GM23338 (cell line): ENCODE measurements at regions not wholly inside any gene's neighbourhood (a gene's known extent, or its start where the extent isn't known, plus 50 kb on each side); places are given as distances from the start of the nearest gene placed in this dataset.

Experiments used
- CREB1 ChIP-seq: fragments of 250-450 bp; sonication (Bioruptor Pico); IDR thresholded peaks from 2 replicates; pipeline ENCODE4 v1.5.0; 2020; ENCODE audit warnings: low read depth, mild to moderate bottlenecking, moderate library complexity
- CTCF ChIP-seq, 2 experiments: fragments of 200-600 bp in 1 of 2; sonication (generic) in 1 of 2; conservative IDR thresholded peaks; 2 replicates each; pipeline versions ENCODE4 v1.5.1 to v1.6.1; 2016 to 2017; ENCODE audit warnings: antibody characterized with exemption in 2 of 2, low read depth in 2 of 2, mild to moderate bottlenecking in 2 of 2, moderate library complexity in 1 of 2
- EZH2 ChIP-seq: fragments of 200-600 bp; sonication (generic); IDR thresholded peaks from one replicate; pipeline ENCODE4 v1.8.0; 2017; ENCODE audit warnings: antibody characterized with exemption, mild to moderate bottlenecking, low read depth; ENCODE audit not compliant: unreplicated experiment
- EZH2phosphoT487 ChIP-seq: fragments of 200-600 bp; sonication (generic); IDR thresholded peaks from one replicate; pipeline ENCODE4 v1.8.1; 2018; ENCODE audit warnings: antibody characterized with exemption; ENCODE audit not compliant: unreplicated experiment
- JUNB ChIP-seq: IDR thresholded peaks from one replicate; pipeline ENCODE4 v1.6.1; 2016; ENCODE audit warnings: antibody characterized with exemption; ENCODE audit not compliant: unreplicated experiment
- NANOG ChIP-seq: IDR thresholded peaks from 2 replicates; pipeline ENCODE4 v1.6.1; 2016; ENCODE audit warnings: antibody characterized with exemption, borderline replicate concordance
- POLR2AphosphoS5 ChIP-seq: IDR thresholded peaks from 2 replicates; pipeline ENCODE4 v1.6.1; 2016; ENCODE audit warnings: antibody characterized with exemption, low read depth
- STAT1 ChIP-seq: IDR thresholded peaks from one replicate; pipeline ENCODE4 v1.6.1; 2016; ENCODE audit warnings: antibody characterized with exemption; ENCODE audit not compliant: unreplicated experiment
- ZNF331 ChIP-seq: fragments of 250-450 bp; sonication (Bioruptor Pico); IDR thresholded peaks from 2 replicates; pipeline ENCODE4 v1.5.0; 2020; ENCODE audit warnings: low read depth, mild to moderate bottlenecking, moderate library complexity
- ZNF462 ChIP-seq: fragments of 250-450 bp; sonication (Bioruptor Pico); IDR thresholded peaks from 2 replicates; pipeline ENCODE4 v1.5.0; 2020; ENCODE audit warnings: mild to moderate bottlenecking, moderate library complexity

GRCh38 chr1:69401879-69402278, 165.8 kb upstream of the LRRC7 start (continued):
- TF ChIP-seq ZNF462 (CRISPR knock-in tag) (no peak), CREB1 (CRISPR knock-in tag) (no peak), EZH2 (no peak), POLR2AphosphoS5 (no peak), EZH2phosphoT487 (no peak), ZNF331 (CRISPR knock-in tag) (no peak), CTCF (conservative IDR thresholded peaks at IDR 0.05; ENCODE audit: low read depth in 2 of 2) (no peak), STAT1 (no peak), NANOG (no peak), JUNB (no peak)
